ENCODE measurements at regions not wholly inside any gene's neighbourhood (a gene's known extent, or its start where the extent isn't known, plus 50 kb on each side); places are given as distances from the start of the nearest gene placed in this dataset.
"Not testable (repeated sequence)": the region's sequence is repeated elsewhere in the genome, so short reads cannot be mapped to it uniquely, and the experiment has no call there.

- DNase-seq: no peak
Observed at GRCh38 chr11:95432714-95433503, 201.9 kb upstream of the SESN3 start.

DNA sequence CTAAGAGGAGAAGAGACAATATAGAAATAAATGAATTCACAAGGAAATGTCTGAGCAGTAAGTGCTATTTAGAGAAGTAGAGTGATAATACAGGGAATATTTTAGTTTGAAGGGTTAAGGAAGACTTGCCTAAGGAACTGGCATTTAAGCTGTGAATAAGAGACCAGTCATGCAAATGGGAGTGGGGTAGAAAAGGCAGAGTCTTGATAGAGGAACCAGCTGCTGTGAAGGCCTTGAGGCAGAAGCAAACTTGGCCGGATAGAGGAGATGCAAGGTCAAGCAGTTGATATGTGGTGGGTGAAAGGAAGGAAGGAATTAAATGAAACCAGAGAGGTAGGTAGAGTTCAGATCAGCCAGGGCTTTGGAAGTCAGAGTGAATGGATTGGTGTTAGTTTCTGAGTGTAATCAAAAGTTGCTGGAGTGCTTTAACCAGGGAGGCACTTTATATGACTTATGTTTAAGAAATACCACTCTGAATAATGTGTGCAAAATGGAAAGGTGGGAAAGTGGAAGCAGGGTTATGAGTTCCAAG is 198.4 kb upstream of the SESN3 start:
- no peak for DNase-seq

GRCh38 chr11:95426823-95427462 is 195.9 kb upstream of the SESN3 start:
- no peak for DNase-seq

GRCh38 chr11:95419915-95420314 is 188.9 kb upstream of the SESN3 start:
- no peak for DNase-seq

- no peak for DNase-seq
Observed at GRCh38 chr11:95418916-95419315, 187.9 kb upstream of the SESN3 start.

DNA sequence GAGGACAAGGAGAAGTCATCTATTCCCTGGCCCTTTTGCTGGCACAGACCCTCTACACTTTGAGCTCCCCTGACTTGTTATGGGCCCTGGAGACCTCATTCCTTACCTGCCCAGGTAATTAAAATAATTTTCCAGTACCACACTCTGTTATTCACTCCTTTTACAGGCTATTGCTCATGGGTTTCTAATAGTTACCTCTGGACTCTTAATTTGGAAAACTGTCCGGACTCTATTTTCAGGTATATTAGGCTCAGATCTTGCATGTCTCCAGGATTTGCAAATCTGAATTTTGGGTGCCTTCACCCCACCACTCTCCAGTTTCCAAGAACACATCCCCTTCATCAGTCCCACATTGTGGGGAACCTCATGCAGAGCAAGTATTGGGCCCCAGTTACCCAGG is 186.8 kb upstream of the SESN3 start:
- no peak for DNase-seq

DNA sequence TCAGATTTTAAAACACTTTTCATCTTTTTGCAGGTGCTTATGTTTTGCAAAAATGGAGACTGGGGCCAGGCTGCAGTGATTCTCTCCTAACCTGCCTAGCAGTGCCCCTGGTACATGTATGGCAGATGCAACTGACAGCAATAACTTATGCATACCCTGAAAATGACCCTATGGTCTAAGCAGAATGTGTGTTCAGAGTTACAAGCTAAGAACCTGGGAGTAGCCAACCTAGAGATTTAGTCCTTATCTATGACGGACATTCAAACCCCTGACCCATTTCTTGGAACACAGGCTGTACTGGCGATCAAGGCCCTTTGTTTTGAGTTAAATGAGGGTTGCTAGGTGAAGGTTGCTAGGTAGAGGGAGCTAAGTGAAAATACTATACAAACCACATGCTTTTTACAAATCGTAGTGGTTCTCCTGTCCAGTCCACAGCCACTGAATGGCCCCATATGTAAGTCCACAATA is 184.9 kb upstream of the SESN3 start:
- no peak for DNase-seq

DNA sequence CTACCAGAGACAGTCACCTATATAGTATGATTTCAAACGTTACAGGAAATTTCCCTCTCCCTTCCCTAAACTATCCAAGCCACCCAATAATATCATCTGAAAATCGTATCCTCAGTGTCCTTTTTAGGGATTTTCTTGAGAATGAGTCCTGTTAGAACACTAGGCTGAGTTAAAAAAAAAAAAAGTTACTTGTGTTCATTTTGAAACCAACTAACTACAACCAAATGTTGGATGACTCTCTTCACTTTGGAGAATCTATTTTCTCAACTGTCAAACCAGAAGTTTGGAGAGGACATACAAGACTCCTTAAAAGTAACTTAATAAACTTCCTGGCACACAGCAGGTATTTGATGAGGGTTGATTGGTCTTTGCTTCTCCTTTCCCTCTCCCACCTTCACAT is 183.2 kb upstream of the SESN3 start:
- DNase-seq: no peak

GRCh38 chr11:95413761-95414160 is 182.8 kb upstream of the SESN3 start:
- DNase-seq: no peak

DNA sequence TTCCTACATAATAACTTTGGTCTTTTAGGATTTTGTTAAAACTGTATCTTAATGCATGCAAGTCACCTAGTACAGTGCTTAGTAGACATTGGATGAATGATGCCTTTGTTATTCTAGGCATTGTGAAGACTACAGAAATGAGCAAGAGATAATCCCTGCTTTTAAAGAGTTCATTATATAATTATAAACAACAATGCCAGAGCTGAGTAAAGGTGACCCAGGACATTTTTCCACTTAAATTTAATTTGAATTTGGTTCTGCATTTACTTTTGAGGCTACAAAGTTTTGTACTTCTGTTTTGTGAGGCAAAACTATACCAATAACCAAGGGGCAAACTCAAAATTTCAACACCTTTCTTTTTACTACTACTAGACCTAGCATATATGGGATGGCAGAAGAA is 182.0 kb upstream of the SESN3 start:
- DNase-seq: no peak

- no peak for DNase-seq
Observed at GRCh38 chr11:95412074-95412473, 181.1 kb upstream of the SESN3 start.

- not testable (repeated sequence) for DNase-seq
Observed at GRCh38 chr11:95410707-95411106, 179.7 kb upstream of the SESN3 start.

- no peak for DNase-seq
Observed at GRCh38 chr11:95406271-95406670, 175.3 kb upstream of the SESN3 start.

- DNase-seq: no peak
Observed at GRCh38 chr11:95404370-95404769, 173.4 kb upstream of the SESN3 start.

DNA sequence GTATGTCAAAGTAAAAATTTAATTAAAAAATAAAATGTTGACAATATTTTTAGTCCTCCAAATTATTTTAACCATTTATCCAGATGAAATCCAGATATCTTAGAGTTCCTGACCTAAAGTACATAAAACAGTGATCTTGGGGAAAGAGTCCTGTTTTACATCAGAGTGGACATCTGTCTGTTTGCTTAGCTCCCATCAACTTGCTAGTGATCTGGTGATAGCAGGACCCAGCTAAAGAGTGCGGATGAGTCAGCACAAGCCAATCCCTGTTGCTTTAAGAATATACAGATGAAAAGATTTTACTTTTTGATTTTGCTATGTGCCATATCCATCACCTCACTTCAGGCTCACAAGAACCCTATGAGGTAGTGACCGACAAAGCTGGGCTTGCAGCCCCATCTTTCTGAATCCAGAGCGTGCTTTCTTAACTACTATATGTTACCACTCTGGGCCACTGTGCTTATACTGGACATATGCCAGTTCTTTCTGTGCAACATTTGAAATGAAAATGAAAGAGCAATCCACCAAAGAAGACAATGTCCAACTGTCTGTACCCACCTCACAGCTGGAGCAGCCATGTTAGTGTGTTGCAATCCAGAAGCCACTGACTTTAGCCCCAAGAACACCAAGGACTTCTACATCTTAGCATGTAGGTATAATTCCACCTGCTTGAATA is 167.6 kb upstream of the SESN3 start:
- no peak for DNase-seq

DNA sequence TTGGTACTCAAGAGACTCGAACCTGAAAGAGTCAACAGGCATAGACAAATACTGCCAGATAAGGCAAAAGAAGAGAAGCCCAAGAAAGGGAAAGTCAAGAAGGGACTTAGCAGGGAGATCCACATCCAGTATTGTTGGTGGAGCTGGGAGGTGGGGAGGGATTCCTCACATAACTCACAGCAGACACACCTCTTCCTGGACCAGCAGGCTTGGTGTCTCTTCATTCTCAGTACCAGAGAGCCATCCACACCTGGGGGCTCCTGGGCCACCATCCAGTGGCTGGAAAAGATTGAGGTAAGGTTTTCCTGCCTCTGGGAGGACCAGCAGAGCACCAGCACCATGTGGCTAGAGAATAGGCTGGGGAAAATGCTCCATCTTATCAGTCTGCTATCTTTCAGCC is 161.6 kb upstream of the SESN3 start:
- DNase-seq: no peak

GRCh38 chr11:95389427-95389826 is 158.4 kb upstream of the SESN3 start:
- DNase-seq: no peak

GRCh38 chr11:95388086-95388485 is 157.1 kb upstream of the SESN3 start:
- DNase-seq: no peak

GRCh38 chr11:95387325-95387724 is 156.3 kb upstream of the SESN3 start:
- DNase-seq: no peak

DNA sequence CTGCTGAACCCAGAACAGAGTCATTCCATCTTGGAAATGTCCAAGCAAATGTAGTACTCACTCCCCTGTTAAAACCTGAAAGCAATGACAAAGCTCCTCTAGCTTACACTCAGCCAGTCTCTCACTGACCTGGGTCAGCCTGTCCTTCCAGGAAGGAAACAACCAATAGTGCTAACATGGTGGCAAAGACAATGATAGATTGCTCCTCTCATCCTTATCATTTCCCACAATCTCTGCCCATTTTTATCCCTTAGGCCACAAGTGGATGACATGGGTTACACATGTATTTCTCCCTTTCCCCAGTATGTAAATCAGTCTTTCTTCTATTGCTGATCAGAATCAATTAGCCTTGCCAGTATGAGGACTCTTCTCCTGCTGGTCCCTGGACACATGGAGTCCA is 154.6 kb upstream of the SESN3 start:
- no peak for DNase-seq

DNA sequence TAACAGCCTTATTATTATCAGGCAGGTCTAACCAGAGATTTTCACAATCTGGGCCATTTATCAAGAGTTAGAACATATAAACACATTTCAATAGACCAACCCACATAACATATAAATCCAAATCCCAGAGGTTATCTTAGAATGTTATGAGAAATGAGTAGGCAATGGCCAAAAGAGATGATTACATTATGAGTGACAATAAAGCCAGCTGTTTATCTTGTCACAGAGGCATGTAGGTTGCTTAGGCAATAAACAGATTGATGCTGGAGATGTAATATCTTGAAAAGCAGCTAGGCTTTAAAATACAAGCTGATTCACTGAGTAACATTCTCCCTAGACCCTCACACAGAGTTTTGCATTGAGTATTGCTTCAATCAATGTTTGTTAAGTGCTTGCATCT is 148.5 kb upstream of the SESN3 start:
- no peak for DNase-seq

GRCh38 chr11:95378789-95379188 is 147.8 kb upstream of the SESN3 start:
- DNase-seq: no peak

DNA sequence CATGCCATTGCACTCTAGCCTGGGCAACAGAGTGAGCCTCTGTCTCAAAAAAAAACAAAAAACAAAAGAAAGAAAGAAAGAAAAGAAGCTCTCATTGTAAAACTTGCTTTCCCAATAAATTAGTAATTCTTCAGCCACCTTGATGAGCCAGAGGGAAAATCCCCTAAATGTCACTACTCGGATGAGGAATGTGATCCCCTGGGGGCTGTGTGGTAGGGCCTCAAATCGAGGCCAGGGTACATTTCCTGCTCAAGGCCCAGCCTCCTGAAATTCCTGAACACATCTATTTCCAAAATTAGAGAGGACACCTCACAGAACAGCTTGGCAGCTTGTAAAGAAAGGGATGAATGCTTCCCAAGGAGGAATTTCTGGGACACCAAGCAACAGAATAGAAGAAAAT is 147.1 kb upstream of the SESN3 start:
- no peak for DNase-seq

- DNase-seq: no peak
Observed at GRCh38 chr11:95375886-95376285, 144.9 kb upstream of the SESN3 start.
